ENCODE measurements at regions not wholly inside any gene's neighbourhood (a gene's known extent, or its start where the extent isn't known, plus 50 kb on each side); places are given as distances from the start of the nearest gene placed in this dataset.

- no peak for DNase-seq
These were observed 99.8 kb upstream of the RAB6C start for GRCh38 chr2:129879614-129880180.

GRCh38 chr2:129880309-129880708 is 99.2 kb upstream of the RAB6C start:
- DNase-seq, result no peak

GRCh38 chr2:129880971-129881370 is 98.5 kb upstream of the RAB6C start:
- no peak for DNase-seq

GRCh38 chr2:129881786-129882396 is 97.6 kb upstream of the RAB6C start:
- no peak for DNase-seq

GRCh38 chr2:129882476-129882875 is 97.0 kb upstream of the RAB6C start:
- DNase-seq, result no peak

GRCh38 chr2:129883121-129883520 is 96.3 kb upstream of the RAB6C start:
- DNase-seq, result no peak

GRCh38 chr2:129884221-129884786 is 95.2 kb upstream of the RAB6C start:
- no peak for DNase-seq

- no peak for DNase-seq
These were observed 93.7 kb upstream of the RAB6C start for GRCh38 chr2:129885735-129886134.

- DNase-seq, result no peak
These were observed 91.7 kb upstream of the RAB6C start for GRCh38 chr2:129887688-129888266.

GRCh38 chr2:129888461-129888860 is 91.0 kb upstream of the RAB6C start:
- no peak for DNase-seq

- no peak for DNase-seq
These were observed 90.6 kb upstream of the RAB6C start for GRCh38 chr2:129888896-129889295.

- no peak for DNase-seq
These were observed 87.8 kb upstream of the RAB6C start for GRCh38 chr2:129891341-129892320.

- no peak for DNase-seq
These were observed 87.1 kb upstream of the RAB6C start for GRCh38 chr2:129892360-129892759.

GRCh38 chr2:129892773-129893172 is 86.7 kb upstream of the RAB6C start:
- no peak for DNase-seq

- DNase-seq, result no peak
These were observed 86.2 kb upstream of the RAB6C start for GRCh38 chr2:129893244-129893643.

- DNase-seq, result no peak
These were observed 84.8 kb upstream of the RAB6C start for GRCh38 chr2:129894616-129895015.

- DNase-seq, result no peak
These were observed 84.4 kb upstream of the RAB6C start for GRCh38 chr2:129895061-129895460.

GRCh38 chr2:129895526-129896082 is 83.9 kb upstream of the RAB6C start:
- DNase-seq, result no peak

GRCh38 chr2:129896226-129897100 is 83.0 kb upstream of the RAB6C start:
- DNase-seq, result no peak

GRCh38 chr2:129901754-129902415 is 77.6 kb upstream of the RAB6C start:
- no peak for DNase-seq

All from left hindlimb (tissue), 1 donor.